ENCODE measurements at regions not wholly inside any gene's neighbourhood (a gene's known extent, or its start where the extent isn't known, plus 50 kb on each side); places are given as distances from the start of the nearest gene placed in this dataset.

GRCh38 chr12:124453419-124454351 is 113.7 kb downstream of the NCOR2 start:
- TF ChIP-seq CTCF (IDR thresholded peaks at IDR 0.05) (no peak), EP300 (IDR thresholded peaks at IDR 0.05) (no peak), POLR2A (IDR thresholded peaks at IDR 0.05) (no peak), POLR2AphosphoS5 (IDR thresholded peaks at IDR 0.05) (peak in 2 of 3 donors; percentile 66 to 78)
